ENCODE measurements at regions not wholly inside any gene's neighbourhood (a gene's known extent, or its start where the extent isn't known, plus 50 kb on each side); places are given as distances from the start of the nearest gene placed in this dataset.
"Not testable (repeated sequence)": the region's sequence is repeated elsewhere in the genome, so short reads cannot be mapped to it uniquely, and the experiment has no call there.

DNA sequence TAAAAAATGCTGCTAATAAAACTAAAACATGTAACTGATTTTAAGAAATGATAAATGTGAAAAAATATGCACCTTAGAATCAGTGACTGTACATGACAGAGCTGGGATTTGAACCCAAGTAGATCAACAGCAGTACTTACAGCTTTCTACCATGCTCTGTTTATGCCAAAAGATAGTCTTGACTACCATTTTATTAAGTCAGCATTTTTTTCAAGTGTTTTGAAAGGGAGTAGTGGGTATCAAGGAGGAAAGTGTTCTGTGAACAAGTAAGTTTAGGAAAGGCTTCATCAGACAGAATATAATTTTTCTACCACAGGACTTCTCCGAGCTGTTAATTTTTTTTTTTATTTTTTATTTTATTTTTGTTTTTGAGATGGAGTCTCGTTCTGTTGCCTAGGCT lies 180.4 kb upstream of the GLRA1 start:
- ATAC-seq (no peak), DNase-seq (ENCODE audit: low spot score) (no peak)
- Mint-ChIP-seq H3K9me3 (peaks cover 8% of the 10 kb centered on the region), H3K4me3 (no peak overlapping the region), H3K36me3 (no peaks in the 10 kb centered on the region), H3K4me1 (ENCODE audit: low read depth in 2 of 2) (no peaks in the 10 kb centered on the region), H3K27me3 (peaks cover 4 to 33% of the 10 kb centered on the region in 2 donors), H3K27ac (no peak overlapping the region)

DNA sequence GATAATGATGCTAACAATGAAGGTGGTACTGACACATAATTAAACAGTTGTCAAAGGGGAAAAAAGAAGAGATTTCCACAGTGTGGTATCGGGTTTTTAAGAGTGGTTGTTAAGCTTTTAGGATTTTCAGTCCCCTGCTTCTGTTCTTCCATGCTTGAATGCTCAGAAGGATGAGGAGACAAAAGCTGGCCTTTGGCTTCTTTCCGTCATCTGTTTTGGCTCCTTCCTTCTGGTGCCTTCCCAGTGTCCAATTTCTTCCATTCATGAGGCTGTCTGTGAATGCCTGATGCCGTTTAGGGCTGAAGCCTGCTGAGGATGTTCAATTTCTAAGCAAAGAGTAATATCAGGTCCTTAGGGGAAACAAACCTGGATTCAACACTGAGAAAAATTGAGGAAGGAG lies 179.6 kb upstream of the GLRA1 start:
- H3K4me1 Mint-ChIP-seq (ENCODE audit: low read depth in 2 of 2): no peaks in the 10 kb centered on the region
- no peak for DNase-seq (ENCODE audit: low spot score)
- H3K9me3 Mint-ChIP-seq: peaks cover 8% of the 10 kb centered on the region
- H3K27me3 Mint-ChIP-seq: peaks cover 4 to 32% of the 10 kb centered on the region in 2 donors
- no peak for ATAC-seq
- H3K36me3 Mint-ChIP-seq: no peaks in the 10 kb centered on the region
- no peak overlapping the region for H3K27ac Mint-ChIP-seq
- H3K4me3 Mint-ChIP-seq: no peak overlapping the region

DNA sequence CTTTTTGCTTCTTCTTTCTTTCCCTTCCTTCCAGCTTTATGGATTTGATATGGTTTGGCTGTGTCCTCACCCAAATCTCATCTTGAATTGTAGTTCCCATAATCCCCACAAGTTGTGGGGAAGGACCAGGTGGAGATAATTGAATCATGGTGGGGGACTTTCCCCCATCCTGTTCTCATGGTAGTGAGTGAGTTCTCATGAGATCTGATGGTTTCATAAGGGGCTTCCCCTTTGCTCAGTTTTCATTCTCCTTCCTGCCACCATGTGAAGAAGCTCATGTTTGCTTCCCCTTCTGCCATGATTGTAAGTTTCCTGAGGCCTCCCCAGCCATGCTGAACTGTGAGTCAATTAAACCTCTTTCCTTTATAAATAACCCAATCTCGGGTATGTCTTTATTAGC lies 178.3 kb upstream of the GLRA1 start:
- not testable (repeated sequence) for H3K36me3 Mint-ChIP-seq; H3K27ac Mint-ChIP-seq; ATAC-seq; H3K9me3 Mint-ChIP-seq; H3K4me3 Mint-ChIP-seq; H3K4me1 Mint-ChIP-seq (ENCODE audit: low read depth in 2 of 2); DNase-seq (ENCODE audit: low spot score)
- H3K27me3 Mint-ChIP-seq: peaks cover 4 to 21% of the 10 kb centered on the region in 2 donors

DNA sequence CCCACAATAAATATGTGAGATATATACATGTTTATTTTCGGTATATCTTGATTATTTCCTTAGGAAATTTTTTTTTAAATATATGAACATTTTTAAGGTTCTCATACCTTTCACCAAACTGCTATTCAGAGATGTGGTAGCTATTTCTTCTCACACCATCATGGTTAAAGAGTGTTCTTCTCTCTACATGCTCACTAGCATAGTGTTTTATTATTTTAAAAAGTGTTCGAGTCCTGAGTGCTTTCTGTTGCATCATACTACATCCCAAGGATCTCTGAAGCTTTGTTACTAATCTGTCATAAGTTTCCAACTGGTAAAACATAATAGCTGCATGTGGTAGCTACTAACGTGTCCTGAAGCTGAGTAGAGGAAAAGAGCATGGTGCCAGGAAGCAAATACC lies 177.4 kb upstream of the GLRA1 start:
- H3K9me3 Mint-ChIP-seq: peaks cover 3% of the 10 kb centered on the region
- H3K4me3 Mint-ChIP-seq: no peak overlapping the region
- ATAC-seq: no peak
- H3K4me1 Mint-ChIP-seq (ENCODE audit: low read depth in 2 of 2): peaks cover 0 to under 1% of the 10 kb centered on the region in 2 donors
- no peaks in the 10 kb centered on the region for H3K36me3 Mint-ChIP-seq
- no peak overlapping the region for H3K27ac Mint-ChIP-seq
- H3K27me3 Mint-ChIP-seq: peaks cover 4 to 18% of the 10 kb centered on the region in 2 donors
- DNase-seq (ENCODE audit: low spot score): no peak

DNA sequence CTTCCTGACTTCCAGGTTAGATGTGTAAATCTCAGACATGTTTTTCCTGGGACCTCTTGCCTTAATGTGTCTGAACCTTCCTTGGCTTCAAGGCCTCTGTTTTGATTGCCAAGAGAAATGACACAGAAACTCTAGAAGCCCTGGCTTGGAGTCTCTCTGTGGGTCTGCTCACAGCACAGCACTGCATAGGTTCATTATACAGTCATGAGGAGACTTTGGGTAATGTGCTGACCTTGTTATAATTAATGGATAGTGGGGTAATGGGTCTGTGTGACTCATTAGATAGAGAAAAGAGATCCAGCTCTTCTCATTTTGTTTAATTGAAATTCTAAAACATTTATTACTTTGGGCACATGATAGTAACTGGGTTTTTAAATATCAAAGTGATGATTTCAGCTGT lies 175.8 kb upstream of the GLRA1 start:
- Mint-ChIP-seq H3K4me3 (no peak overlapping the region), H3K4me1 (ENCODE audit: low read depth in 2 of 2) (peaks cover 0 to 2% of the 10 kb centered on the region in 2 donors), H3K27me3 (peaks cover 4 to 18% of the 10 kb centered on the region in 2 donors), H3K9me3 (peaks cover 3% of the 10 kb centered on the region), H3K27ac (no peak overlapping the region), H3K36me3 (no peaks in the 10 kb centered on the region)
- no peak for ATAC-seq
- no peak for DNase-seq (ENCODE audit: low spot score)

DNA sequence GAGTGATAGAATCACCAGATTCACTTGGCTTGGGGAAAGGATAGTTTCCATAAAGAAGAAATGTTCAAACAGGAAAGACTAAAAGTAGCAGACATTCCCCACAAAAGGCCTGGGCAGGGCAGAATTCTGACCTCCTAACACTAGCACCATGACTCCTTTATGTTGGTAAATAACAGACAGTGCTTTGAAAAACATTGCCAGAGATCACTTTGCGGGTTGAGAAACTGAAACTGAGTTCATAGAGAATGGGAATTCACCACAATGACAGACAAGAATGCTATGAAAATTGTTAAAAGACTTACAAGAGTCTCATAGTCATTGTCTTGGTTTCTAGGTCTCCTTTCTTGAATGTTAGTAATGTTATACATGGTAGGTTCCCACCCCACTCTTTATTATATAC lies 172.5 kb upstream of the GLRA1 start:
- Mint-ChIP-seq H3K4me3 (no peak overlapping the region), H3K9me3 (no peaks in the 10 kb centered on the region), H3K4me1 (ENCODE audit: low read depth in 2 of 2) (peaks cover 0 to 2% of the 10 kb centered on the region in 2 donors), H3K36me3 (no peaks in the 10 kb centered on the region), H3K27ac (no peak overlapping the region), H3K27me3 (peaks cover 4 to 11% of the 10 kb centered on the region in 2 donors)
- DNase-seq (ENCODE audit: low spot score) (no peak), ATAC-seq (no peak)

DNA sequence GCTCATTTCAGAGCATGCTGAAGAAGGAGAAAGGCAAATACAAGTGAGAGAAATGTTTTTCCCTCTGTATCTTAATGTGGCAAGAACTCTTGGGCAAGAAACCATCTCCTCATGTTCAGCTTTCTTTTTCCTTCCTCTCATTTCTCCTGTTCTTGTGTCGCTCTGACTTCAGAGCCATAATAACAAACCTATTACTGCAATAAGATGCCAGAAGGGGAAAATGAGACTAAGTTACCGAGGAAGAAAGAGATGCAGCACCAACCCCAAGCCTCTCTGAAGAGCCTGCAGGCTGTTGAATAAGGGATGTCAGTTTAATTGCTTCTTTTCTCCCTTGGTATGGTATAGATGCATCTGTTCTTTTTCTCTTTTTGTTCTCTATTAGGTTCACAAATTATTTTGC lies 170.1 kb upstream of the GLRA1 start:
- H3K27ac Mint-ChIP-seq: no peak overlapping the region
- H3K4me3 Mint-ChIP-seq: no peak overlapping the region
- ATAC-seq: no peak
- no peaks in the 10 kb centered on the region for H3K9me3 Mint-ChIP-seq
- no peak for DNase-seq (ENCODE audit: low spot score)
- peaks cover 0 to 2% of the 10 kb centered on the region in 2 donors for H3K4me1 Mint-ChIP-seq (ENCODE audit: low read depth in 2 of 2)
- no peaks in the 10 kb centered on the region for H3K36me3 Mint-ChIP-seq
- H3K27me3 Mint-ChIP-seq: no peaks in the 10 kb centered on the region

DNA sequence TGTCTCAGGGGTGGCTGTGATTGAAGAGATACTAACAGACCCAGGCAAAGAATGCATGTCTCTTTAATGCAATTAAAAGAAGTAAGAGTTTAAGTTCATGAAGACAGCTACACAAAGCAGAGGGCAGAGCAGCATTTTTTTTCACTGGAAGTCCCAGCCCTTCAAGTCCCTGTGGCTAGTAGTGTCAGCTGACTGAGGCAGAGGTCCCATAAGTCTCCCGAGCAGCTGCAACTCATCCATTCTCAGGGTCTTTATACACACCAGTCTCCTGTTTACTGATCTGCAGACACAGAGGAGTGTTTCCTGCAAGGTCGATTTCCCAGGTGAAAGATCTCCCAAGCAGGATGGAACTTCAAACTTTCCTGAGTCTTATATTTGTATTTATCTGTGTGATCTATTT lies 169.4 kb upstream of the GLRA1 start:
- Mint-ChIP-seq H3K9me3 (no peaks in the 10 kb centered on the region), H3K4me3 (no peak overlapping the region), H3K36me3 (no peaks in the 10 kb centered on the region), H3K27ac (no peak overlapping the region), H3K27me3 (no peaks in the 10 kb centered on the region), H3K4me1 (ENCODE audit: low read depth in 2 of 2) (peaks cover 0 to 2% of the 10 kb centered on the region in 2 donors)
- DNase-seq (ENCODE audit: low spot score) (no peak), ATAC-seq (no peak)

DNA sequence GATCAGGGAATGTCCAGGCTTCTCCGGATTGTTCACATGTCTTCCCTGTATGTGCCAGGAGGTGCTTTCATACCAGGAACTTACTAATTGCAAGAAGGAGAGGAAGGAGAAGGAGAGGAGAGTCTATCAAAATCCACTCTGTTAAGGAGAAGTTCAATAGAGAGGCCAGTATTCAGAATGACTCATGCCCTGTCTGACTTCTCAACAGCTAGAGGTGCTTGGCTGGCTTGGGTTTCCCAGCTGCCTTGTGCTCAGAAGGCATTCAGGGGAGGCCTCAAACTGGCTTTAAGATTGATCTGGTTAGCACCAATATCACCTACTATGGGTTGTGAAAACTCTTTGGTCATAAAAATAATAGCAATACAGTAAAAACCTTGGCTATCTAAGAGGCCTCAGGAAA lies 167.9 kb upstream of the GLRA1 start:
- no peak overlapping the region for H3K4me3 Mint-ChIP-seq
- H3K9me3 Mint-ChIP-seq: no peaks in the 10 kb centered on the region
- no peak overlapping the region for H3K27ac Mint-ChIP-seq
- no peaks in the 10 kb centered on the region for H3K36me3 Mint-ChIP-seq
- H3K27me3 Mint-ChIP-seq: no peaks in the 10 kb centered on the region
- DNase-seq (ENCODE audit: low spot score): no peak
- peaks cover 0 to 2% of the 10 kb centered on the region in 2 donors for H3K4me1 Mint-ChIP-seq (ENCODE audit: low read depth in 2 of 2)
- no peak for ATAC-seq

DNA sequence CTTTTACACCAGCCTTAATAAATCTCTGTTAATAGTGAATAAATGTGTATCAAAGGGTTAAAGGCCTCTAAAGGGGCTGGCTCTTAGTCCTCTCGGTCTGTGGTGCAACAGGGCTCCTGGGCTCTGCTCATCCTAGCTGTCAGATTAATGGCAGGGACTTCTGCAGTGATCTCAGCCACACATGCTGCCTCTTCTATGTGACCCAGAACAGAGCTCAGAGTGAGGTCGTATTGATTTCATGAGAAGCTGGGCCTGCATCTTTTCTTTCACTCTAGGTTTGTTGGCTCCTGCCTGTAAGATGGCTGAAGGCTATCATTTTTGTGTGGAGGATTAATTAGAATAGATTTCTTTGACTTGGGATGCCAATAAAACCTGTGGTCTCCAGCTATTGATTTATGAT lies 165.0 kb upstream of the GLRA1 start:
- H3K9me3 Mint-ChIP-seq: no peaks in the 10 kb centered on the region
- H3K27me3 Mint-ChIP-seq: no peaks in the 10 kb centered on the region
- H3K36me3 Mint-ChIP-seq: no peaks in the 10 kb centered on the region
- H3K4me1 Mint-ChIP-seq (ENCODE audit: low read depth in 2 of 2): no peaks in the 10 kb centered on the region
- DNase-seq (ENCODE audit: low spot score) (no peak), ATAC-seq (no peak)
- H3K27ac Mint-ChIP-seq: no peak overlapping the region
- no peak overlapping the region for H3K4me3 Mint-ChIP-seq

DNA sequence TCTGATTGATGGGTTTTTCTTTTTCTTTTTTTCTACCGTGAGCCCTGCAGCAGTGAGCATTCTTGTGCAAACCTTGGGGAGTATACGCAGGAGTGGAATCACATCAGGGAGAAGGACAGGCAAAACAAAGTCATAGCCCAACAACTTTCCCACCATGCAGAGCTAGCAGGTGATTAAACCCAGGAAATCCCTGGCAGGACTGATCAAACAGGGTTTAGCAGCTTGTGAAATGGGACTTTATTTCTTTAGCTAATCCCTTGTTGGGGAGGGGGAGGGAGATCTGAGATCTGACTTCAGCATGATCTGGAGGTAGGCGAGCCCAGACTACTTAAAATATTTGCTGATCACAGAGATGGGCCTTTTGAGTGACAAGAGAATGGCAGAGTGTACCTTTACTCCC lies 162.0 kb upstream of the GLRA1 start:
- DNase-seq (ENCODE audit: low spot score) (no peak), ATAC-seq (no peak)
- Mint-ChIP-seq H3K4me3 (no peak overlapping the region), H3K4me1 (ENCODE audit: low read depth in 2 of 2) (no peaks in the 10 kb centered on the region), H3K27me3 (no peaks in the 10 kb centered on the region), H3K9me3 (no peaks in the 10 kb centered on the region), H3K27ac (no peak overlapping the region), H3K36me3 (no peaks in the 10 kb centered on the region)

DNA sequence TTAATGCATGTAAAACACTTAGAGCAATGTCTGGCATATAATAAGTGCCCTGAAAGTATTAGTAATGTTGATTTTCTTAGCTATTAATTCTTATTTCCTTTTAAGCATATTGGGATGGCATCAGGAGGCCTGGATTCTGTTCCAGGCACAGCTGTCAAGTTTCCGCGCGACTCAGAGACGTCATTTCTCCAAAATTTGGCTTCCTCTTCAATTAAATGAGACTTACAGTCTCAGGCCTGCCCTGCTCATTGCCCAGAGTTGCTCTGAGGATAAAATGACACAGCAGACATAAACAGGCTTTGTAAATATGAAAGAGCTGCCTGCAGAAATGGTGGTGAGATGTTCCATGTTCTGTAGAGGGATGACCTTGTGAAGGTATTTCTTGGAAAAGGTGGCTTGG lies 159.8 kb upstream of the GLRA1 start:
- H3K9me3 Mint-ChIP-seq: no peaks in the 10 kb centered on the region
- H3K4me1 Mint-ChIP-seq (ENCODE audit: low read depth in 2 of 2): no peaks in the 10 kb centered on the region
- no peak for DNase-seq (ENCODE audit: low spot score)

DNA sequence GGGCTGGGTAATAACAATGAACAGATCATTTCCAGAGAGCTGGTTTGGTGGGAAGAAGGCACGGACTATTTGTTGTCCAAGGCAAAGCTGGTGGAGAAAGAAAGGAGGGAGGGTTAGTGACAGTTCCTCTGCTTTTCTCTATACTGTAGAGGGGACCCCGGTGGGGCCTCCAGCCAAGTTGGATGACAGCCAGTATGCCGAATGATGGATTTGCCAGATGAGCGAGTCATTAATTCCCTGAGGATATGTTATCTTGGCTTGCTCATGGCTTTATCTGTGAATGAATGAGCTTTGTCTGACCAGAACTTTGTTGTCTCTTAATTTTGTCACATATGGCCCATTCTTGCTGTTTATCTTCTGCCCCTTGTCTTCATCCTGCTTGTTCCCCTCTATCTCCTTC lies 158.6 kb upstream of the GLRA1 start:
- Mint-ChIP-seq H3K4me1 (ENCODE audit: low read depth in 2 of 2) (no peaks in the 10 kb centered on the region), H3K9me3 (no peaks in the 10 kb centered on the region), H3K27ac (no peak overlapping the region), H3K36me3 (no peaks in the 10 kb centered on the region), H3K4me3 (no peak overlapping the region), H3K27me3 (no peaks in the 10 kb centered on the region)
- ATAC-seq: no peak
- DNase-seq (ENCODE audit: low spot score): no peak

More for the DNA sequence above, 159.8 kb upstream of the GLRA1 start:
- Mint-ChIP-seq H3K4me3 (no peak overlapping the region), H3K27ac (no peak overlapping the region), H3K27me3 (no peaks in the 10 kb centered on the region), H3K36me3 (no peaks in the 10 kb centered on the region)
- ATAC-seq: no peak

DNA sequence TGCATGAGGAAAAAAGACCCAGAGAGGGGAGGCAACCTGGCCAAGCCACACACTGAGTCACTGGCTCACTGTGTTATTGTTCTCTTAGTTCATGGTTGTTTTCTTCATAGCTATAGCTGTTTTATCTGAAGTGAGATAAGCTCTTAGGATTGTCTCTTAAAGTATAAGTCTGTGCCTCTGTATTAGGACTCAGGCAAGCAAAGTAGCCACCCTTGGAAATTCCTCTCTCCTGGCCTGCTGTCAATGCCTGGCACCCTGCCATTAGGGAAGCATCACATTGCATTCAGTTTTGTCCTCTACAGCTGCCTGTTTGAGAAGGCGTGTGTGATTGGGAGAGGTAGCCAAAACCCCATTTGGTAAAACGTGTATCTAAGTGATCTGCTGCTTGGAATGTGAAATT lies 147.4 kb upstream of the GLRA1 start:
- Mint-ChIP-seq H3K27ac (no peak overlapping the region), H3K9me3 (no peaks in the 10 kb centered on the region), H3K27me3 (peaks cover 13 to 29% of the 10 kb centered on the region in 2 donors), H3K4me3 (no peak overlapping the region), H3K36me3 (no peaks in the 10 kb centered on the region), H3K4me1 (ENCODE audit: low read depth in 2 of 2) (no peaks in the 10 kb centered on the region)
- no peak for ATAC-seq
- no peak for DNase-seq (ENCODE audit: low spot score)

DNA sequence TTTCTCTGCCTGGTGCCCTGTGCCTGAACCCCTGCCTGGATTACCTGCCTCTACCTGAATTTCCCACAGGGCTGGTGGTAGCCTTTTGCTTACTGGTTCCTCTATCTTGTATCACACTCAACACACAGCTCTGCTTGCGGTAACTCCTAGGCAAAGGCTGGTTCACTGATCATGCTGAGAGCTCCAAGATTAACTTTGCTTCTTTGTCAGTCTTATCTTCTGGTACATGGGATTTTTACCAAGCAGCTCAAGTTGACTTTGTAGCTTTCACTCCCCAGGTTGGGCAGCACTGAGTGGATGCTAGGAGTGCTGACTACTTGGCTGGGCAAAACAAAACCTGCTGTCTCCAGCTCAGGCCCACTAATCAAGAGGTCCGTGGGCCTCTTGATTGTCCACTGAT lies 145.9 kb upstream of the GLRA1 start:
- Mint-ChIP-seq H3K4me1 (ENCODE audit: low read depth in 2 of 2) (no peaks in the 10 kb centered on the region), H3K9me3 (no peaks in the 10 kb centered on the region), H3K36me3 (no peaks in the 10 kb centered on the region), H3K4me3 (no peak overlapping the region), H3K27ac (no peak overlapping the region), H3K27me3 (peaks cover 10 to 29% of the 10 kb centered on the region in 2 donors)
- DNase-seq (ENCODE audit: low spot score): no peak
- ATAC-seq: no peak
